Left forelimb (tissue), 1 donor: ENCODE measurements at regions not wholly inside any gene's neighbourhood (a gene's known extent, or its start where the extent isn't known, plus 50 kb on each side); places are given as distances from the start of the nearest gene placed in this dataset.

Experiments used
- DNase-seq: peaks from one replicate; pipeline ENCODE4 v3.0.0-alpha.2; 2018; ENCODE audit warnings: low spot score

DNA sequence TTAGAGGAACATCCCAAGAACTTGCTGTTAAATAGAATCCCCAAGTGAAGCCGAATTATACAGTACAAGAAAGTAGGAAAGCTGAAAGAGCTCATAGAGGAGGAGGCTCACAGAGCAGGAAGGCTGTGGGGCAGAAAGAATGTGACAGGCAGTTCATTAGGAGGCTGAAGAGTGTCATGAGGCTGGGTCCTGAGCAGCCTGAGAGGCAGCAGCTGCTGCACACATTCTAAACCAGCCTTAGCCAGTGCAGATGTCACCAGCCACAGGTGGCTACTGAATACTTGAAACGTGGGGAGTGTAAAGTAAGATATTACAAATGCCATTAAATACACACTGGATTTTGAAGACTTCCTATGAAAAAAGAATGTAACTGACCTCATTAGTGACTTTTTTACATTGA lies 490.2 kb upstream of the KLHL29 start:
- DNase-seq: no peak

DNA sequence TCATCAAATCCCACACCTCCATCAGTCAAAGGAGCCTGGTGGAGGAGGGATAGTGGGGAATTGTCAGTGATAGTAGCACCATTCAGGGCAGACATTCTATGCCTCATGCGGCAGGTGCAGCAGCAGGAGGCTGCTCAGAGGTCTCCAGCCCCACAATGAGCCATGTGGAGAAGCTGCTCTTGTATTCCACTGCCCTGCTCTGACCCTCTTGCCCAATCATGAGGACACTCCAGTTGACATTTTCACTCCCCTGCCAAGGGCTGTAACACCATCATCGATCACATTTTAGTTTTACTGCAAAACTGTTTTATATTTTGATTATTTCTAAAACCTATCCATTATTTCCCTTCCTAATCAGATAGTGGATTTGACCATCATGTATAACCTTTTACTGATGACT lies 487.6 kb upstream of the KLHL29 start:
- DNase-seq: no peak

DNA sequence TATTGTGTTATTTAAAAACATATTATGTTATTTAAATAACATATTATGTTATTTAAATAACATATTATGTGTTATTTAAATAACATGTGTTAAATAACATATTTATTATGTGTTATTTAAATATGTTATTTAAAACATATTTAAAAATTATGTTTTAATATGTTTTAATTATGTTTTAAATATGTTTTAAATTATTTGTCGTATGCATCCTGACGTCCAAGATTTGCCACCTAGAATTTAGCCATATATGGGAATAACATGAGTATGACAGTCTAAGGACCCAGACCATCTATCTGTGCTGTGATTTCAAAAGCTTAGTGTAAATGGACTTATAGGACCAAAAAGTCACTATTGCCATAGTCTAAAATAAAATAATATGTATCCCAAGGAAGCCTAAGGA lies 484.3 kb upstream of the KLHL29 start:
- DNase-seq: no peak

DNA sequence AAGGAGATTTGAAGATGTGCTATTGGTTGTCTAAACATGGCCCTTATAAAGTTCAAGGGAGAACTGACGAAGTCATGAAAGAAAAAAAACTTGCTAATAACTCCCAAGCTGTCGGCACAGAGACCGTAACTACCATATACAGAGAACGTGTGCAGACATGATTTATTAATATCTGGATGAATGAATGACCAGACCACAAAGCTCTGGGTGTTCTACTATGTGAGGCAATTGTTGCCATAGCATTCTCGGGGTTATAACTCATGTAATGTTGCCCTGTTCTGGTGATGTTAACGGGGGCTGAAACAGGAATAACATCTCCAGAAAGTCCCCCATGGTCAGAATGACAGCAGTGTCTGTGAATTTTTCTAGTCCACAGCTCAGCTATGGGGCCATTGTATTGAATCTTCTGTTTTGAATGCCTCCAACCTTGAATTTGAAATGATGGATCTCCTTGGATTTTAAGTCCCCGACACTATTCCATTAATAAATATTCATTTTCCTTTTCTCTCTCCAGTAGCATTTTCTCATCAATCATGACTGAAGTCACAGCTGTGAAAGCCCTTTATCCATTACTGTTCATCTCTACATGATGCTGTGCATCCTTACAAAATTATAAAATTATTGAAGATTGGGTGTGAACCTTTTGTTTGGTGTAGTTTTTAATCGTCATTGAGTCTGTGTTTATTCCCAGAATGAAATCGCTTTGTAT lies 483.4 kb upstream of the KLHL29 start:
- no peak for DNase-seq

DNA sequence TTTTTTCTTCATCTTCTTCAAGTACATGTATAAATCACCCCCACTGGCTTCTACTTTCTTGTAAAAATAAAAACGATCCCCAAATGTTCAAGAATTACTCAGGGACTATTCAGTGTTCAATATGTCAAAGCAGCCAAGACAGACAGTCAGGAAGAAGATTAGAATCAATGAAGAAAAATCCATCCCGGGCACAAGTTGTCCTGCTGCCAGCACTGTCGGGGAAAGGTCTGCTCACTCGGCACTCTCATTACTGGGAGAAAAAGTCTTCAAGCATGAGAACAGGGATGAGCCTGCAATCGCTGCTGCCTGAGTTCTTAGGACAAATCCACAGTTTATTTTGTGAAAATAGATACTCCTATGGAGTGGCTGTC lies 482.8 kb upstream of the KLHL29 start:
- DNase-seq: no peak

DNA sequence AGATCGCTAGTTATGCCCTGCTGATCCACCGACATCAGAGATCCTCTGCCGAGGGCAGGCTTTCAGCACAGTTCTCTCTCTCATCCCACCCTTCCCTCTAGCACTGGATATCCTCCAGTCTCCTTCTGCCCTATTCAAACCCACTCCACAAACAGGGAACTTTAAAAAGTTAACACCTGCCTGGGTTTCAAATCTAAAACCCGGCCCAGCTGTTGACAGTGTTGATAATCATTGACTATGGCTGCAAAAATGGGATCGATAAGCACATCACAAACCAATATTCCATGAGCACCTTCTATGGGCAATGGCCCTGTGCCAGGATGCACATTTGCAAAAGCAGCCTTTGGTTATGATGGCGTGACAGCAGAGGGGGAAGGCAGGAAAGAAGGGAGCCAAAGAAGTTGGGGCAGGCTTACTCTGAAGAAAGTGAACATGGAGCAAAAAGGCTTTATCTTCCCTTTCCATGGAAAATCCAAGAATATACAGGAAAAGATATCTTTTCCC lies 482.3 kb upstream of the KLHL29 start:
- no peak for DNase-seq

DNA sequence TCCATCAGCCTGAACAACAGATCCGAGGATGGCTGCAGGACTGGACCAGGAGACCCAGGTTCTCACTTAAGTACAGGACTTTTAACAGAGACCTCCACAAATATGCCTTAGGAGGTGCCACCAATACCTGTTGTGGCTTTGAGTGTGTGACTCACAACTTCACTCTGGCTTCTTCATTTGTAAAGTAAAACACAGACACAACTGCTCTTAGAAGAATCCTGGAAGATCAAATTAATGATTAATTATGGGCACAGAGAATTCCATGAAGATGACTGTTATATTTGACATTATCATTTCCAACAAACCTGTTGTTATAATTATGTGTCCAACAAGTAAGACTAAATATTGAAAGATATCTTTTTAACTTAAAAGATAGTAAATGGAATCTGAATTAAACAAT lies 481.4 kb upstream of the KLHL29 start:
- DNase-seq: no peak

DNA sequence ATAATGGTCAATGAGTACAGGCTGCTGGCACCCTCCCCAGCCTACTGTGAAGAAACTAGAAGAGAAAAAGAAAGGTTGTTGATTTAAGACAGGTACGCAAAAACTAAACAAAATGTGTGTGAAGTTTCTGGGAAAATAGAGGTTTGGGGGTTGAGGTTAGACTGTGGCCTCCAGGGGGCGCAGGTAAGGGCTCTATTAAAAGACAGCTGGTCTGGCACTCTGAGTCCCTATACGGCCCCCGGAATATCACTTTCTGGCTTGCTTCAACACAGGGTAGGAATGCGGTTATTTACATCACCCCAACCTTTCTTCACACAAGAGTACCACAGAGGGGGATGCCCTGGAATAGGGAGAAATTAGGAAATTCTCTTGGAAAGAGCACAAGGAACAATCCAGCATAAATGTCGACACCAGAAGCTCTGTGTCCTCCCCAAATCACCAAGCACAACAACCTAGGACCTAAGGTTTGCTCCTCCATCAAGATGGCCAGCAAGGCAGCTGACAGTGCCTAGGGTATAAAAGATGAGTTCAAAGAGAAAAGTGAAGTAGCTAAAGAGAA lies 480.8 kb upstream of the KLHL29 start:
- DNase-seq: no peak

DNA sequence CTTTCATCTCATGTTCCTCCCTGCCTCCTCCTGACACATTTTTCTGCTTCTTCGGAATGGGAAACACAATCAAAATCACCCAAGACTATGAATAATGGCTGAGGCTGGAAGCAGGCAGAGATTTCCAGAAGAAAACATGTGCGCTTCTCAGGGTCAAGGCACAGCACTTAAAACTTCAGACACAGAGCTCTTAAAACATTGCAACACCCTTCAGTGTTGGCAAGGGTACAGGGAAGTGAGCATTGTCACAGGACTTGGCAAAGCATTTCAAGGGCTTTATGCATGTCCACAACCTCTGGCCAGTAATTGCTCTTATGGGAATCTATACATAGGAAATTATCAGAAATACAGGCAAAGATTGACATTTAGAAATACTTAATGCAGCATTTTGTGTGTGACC lies 477.6 kb upstream of the KLHL29 start:
- DNase-seq: no peak

DNA sequence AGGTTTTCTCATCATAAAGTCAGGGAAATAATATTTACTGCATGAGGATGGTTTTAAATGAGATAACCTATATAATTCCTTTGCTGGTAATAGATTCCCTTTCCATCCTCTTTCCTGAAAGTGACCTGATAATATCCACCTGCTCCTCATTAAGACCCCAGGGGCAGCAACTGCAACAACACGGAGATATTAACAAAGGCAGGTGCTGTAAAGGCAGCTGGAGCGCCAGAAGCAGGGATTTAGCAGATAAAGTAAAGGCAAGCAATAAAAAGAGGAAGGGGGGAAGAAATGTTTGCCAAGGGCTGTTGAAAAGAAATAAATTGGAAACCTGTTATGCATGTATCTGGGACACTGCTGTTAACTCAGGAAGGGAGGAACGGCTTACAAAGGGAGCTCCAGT lies 472.6 kb upstream of the KLHL29 start:
- no peak for DNase-seq

DNA sequence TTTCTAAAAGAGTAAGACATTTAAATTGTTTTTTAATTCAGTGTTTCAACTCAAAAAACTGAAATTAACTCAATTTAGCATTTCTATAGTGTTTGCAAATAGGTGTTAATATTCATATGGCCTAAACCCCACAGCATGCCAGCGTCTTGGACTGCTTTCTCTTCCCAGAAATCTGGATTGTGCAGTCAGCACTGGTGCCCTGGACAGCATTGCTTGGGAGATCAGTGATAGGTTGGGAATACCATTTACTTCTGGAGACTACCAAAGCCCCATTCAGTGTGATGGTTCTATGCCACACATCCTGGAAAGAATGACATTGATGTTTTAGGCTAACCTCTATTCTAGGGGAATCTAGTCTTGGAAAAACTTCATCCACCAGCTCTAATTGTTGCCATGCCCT lies 455.0 kb upstream of the KLHL29 start:
- no peak for DNase-seq

DNA sequence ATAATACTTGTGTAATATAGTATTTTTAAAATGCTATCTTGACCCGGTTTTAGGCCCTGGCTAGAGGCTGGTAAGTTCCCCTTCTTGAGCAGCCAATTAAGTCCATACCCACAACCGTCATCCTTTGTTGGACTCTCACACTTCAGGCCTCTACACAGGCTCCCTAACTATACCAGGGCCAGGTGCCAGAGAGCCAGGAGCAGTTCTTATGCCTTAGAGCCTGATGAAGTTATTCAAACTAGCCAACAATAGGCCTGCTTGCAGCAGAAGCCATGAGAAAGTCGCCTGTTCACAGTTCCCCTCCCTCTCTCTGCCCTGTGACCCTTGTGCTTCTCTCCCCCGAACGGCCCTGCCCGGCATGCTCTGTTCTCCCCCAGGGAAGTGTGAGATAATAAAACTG lies 454.2 kb upstream of the KLHL29 start:
- DNase-seq: no peak

DNA sequence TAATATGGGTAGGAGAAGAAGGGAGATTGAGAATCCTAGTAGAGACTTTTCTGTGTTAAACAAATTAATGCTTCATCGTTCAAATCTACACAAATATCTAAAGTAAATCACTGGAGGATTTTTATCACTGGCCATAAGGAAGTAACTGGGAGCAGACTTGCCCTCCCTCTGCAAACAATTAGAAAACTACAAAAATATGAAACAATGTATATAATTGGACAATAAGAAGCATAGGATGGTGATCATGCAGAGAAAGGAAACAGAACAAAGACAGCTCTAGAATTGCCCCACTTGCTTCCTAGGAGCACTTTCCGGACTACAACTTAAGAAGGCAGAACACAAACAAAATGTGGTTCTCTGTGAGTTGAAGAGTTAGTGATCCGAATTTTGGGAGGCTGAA lies 452.7 kb upstream of the KLHL29 start:
- DNase-seq: no peak

DNA sequence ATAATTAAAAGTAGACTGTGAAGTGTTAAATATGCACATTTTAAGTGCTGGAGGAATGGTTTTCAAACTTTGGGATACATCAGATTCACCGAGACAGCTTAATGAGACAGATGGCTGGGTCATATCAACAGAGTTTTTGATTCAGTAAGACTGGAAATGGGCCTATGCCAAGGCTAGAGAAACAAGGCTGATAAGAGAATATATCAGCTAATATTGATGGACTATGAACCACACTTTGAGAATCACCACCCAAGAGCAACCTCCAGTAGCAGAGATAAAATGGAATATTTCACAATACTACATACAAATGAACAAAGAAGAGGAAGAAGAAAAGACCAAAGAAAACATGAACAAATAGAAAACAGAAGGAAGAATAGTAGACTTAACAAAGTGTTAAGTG lies 450.2 kb upstream of the KLHL29 start:
- no peak for DNase-seq

DNA sequence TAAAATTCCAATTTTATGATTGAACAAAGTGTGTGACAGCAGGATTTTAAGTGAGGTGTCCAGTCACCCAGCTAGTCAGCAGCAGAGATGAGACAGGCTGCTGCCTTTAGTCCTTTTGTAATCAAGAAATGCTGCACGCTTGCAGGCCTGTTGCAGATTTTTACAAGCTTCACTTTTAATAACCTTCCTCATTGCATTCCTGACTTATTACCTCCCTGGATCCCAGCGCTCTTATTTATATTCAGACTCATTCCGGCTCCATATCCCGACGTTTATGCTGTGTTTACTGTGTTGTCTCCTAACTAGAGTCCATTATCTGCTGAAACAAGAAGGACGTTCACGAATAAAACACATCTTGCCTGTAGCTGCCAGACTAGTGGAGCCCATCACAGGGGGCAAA lies 442.5 kb upstream of the KLHL29 start:
- DNase-seq: no peak

DNA sequence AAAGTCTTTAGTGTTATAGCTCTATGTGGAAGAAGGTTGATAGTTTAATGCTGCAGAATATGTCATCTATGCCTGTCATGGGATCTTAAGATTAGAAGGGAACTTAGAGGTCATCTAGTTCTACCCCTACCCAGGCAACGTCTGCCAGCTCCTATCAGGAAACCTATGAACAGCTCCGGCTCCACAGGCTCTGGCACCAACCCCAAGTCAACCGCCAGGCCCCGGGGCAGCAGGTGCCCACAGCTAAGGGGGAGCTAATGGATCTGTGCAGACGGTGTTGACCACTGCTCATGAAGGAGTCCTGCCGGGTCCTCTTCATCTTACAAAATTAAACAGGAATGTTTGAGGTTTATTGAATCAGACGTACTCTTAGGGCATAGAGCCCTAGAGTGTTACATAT lies 440.8 kb upstream of the KLHL29 start:
- no peak for DNase-seq

DNA sequence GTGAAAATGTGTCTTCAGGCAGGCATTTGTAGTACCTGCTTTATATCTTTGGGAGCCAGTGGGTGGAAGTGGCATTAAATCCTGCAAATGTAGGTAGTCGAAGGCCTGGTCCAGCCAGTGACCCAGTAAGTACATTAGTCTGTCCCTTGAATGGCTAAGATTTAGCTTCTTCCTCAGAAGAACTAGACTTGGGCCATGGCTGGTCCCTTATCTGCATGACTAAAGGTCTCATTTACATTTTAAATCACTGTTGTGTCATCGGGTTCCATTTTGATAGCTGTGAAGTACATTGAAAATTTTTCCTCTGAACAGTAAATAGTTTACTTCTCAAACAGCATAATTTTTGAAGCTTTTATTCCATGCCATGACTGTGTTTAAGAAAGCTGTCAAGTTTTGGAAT lies 438.4 kb upstream of the KLHL29 start:
- no peak for DNase-seq

DNA sequence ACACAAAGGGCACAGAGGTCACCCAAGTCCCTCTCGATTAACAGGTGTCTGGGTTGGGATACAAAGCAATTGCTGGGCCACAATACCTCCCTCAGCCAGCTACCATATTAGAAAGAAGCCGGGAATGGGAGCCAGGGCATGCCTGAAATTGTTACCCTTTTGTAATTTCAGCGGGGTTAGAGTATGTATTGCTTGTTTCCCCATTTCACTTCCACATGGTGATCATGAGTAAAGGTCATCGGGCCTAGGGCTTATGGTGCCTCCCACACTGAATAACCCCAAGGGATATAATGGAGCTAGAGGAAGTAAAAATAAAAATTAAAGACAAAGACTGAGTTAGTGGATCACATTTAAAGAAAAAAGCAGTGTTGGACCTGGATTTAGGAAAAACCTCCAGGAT lies 437.2 kb upstream of the KLHL29 start:
- DNase-seq: no peak

DNA sequence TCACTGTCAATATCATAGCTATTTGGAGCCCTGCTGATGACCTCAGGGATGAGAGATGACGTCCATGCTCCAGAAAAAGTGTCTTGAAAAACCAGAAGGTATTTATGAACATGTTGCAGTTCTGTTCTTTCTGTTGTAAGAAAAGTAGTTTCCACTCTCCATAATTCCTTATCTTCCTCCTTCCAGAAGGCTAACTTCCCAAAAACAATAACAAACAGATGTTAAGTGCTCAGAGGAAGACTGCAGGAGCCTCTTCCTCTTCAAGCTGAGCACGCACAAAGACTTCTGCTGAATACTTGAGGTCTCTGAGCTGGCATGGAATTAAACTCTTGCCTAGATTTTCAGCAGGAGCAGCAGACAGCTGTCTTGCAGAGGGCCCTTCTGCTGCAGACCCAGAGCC lies 434.5 kb upstream of the KLHL29 start:
- DNase-seq: no peak

DNA sequence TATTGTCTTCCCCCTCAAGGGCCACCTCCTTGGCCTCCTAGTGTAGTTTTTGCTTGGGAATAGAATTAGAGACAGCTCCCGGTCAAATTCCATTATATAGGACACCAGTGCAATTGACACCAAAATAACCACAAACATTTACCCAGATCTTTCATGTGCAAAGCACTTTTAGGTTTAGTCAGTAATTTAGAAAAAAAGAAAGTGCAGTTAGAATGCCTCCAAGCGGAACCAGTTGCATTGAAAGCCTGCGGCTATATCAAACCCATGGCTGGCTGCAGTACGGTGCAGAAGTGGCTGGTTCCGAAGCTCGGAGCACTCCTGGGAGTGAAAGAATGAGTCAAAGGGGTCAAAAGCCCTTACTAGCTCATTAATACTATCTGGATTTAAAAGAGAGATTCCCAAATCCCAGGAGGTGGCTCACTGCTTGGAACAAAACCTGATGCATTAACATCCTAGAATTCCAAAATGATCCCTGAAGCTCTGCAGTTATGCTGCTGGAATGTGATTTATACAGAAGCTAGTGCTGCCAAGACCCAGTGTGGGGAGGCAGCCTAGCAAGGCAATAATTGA lies 432.2 kb upstream of the KLHL29 start:
- DNase-seq: no peak

DNA sequence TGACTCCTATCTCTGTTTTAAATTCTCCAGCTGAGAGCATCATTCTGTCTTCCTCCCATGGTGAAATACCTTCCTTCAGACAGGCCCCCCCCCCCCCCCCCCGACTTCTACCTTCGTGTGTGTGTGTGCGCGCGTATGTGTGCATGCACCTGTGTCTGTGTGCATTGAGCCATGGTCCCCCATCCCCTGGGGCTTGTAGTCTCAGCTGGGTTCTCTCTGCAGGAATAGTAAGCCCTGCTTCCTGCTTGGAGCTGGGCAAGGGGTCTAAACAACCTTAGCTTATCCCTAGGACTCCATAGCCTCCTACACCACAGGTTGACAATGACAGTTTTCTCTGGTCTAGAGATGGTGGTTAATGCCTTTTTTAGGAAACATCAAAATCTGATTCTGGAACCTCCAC lies 427.5 kb upstream of the KLHL29 start:
- DNase-seq: no peak

DNA sequence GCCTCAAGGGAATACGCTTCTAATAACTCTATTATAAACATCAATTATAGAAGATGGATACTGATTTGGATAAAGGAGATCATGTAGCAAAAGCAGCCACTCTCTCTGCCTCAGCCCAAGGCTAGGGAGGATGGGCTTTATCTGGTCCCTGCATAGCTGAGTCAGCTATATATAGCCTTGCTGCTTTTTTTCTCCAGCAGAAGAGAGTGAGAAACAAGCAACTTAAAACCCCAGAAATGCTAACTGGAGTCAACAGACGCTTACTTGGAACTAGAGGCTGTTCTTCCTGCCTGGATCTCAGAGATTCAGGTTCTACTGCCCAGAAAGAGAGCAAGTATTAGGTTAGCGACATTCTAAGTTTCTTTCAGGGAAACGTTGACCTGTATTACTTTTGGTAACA lies 426.7 kb upstream of the KLHL29 start:
- DNase-seq: no peak

DNA sequence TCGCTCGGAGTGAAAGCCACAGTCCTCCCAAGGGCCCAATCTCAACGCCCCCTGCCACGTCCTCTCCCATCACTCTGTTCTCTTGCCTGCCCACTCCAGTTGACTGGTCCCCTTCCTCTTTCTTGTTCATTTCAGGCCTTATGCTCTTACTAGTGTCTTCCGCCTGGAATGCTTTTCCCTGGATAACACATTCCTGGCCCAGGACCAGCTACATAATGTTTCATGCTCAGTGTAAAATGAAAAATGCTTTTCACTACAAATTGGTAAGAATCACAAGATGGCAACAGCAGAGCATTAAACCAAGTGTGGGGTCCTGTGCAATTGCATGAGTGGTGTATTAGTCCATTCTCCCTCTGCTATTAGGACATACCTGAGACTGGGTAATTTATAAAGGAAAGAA lies 417.2 kb upstream of the KLHL29 start:
- DNase-seq: no peak
